HG02798 (cell line): ENCODE measurements at regions not wholly inside any gene's neighbourhood (a gene's known extent, or its start where the extent isn't known, plus 50 kb on each side); places are given as distances from the start of the nearest gene placed in this dataset.

Experiments
- ATAC-seq: cut with Tn5 transposase; IDR thresholded peaks from one replicate; pipeline ENCODE4 v1.9.1; 2021; ENCODE audit warnings: mild to moderate bottlenecking; ENCODE audit not compliant: unreplicated experiment, poor library complexity

GRCh38 chr12:91400271-91400670 is 217.7 kb upstream of the DCN start:
- ATAC-seq = no peak

GRCh38 chr12:91397866-91398532 is 215.4 kb upstream of the DCN start:
- no peak for ATAC-seq

GRCh38 chr12:91396293-91396692 is 213.7 kb upstream of the DCN start:
- ATAC-seq = no peak

GRCh38 chr12:91395628-91396135 is 213.1 kb upstream of the DCN start:
- no peak for ATAC-seq

- ATAC-seq = no peak
Observed at GRCh38 chr12:91394903-91395302, 212.3 kb upstream of the DCN start.

GRCh38 chr12:91388573-91388972 is 206.0 kb upstream of the DCN start:
- ATAC-seq = no peak

- no peak for ATAC-seq
Observed at GRCh38 chr12:91387461-91388134, 205.0 kb upstream of the DCN start.

- no peak for ATAC-seq
Observed at GRCh38 chr12:91384806-91385205, 202.2 kb upstream of the DCN start.

GRCh38 chr12:91384366-91384765 is 201.7 kb upstream of the DCN start:
- no peak for ATAC-seq

- no peak for ATAC-seq
Observed at GRCh38 chr12:91383099-91383498, 200.5 kb upstream of the DCN start.

- ATAC-seq = peak; percentile 79
Observed at GRCh38 chr12:91382081-91382543, 199.5 kb upstream of the DCN start.

- ATAC-seq = peak; percentile 69
Observed at GRCh38 chr12:91381309-91381804, 198.7 kb upstream of the DCN start.

- ATAC-seq = no peak
Observed at GRCh38 chr12:91380631-91381030, 198.0 kb upstream of the DCN start.

GRCh38 chr12:91379051-91379775 is 196.6 kb upstream of the DCN start:
- ATAC-seq = no peak

- no peak for ATAC-seq
Observed at GRCh38 chr12:91377436-91377835, 194.8 kb upstream of the DCN start.

- ATAC-seq = no peak
Observed at GRCh38 chr12:91373086-91373485, 190.5 kb upstream of the DCN start.

- ATAC-seq = no peak
Observed at GRCh38 chr12:91370086-91370868, 187.7 kb upstream of the DCN start.

GRCh38 chr12:91368613-91369012 is 186.0 kb upstream of the DCN start:
- ATAC-seq = no peak

GRCh38 chr12:91367234-91367849 is 184.7 kb upstream of the DCN start:
- ATAC-seq = no peak
